HepG2 (cell line): ENCODE measurements at regions not wholly inside any gene's neighbourhood (a gene's known extent, or its start where the extent isn't known, plus 50 kb on each side); places are given as distances from the start of the nearest gene placed in this dataset.
A peak's percentile ranks its signal among the peaks of the same experiment; 100 is the strongest.

Experiments
- ATAC-seq: fragments of 200-7000 bp; cut with Tn5 transposase; 3 replicates; pipeline ENCODE4 v1.9.1; 2020; ENCODE audit warnings: mild to moderate bottlenecking, moderate library complexity
- BruUV-seq: library from RNA; stranded (reverse); fragments of 400-500 nt; replicated peaks from 2 replicates; lab custom pipeline; 2021; lab: Mats Ljungman, UMichigan
- CTCF ChIA-PET: fragments of 300-600 bp; formaldehyde crosslinking; extraction: SDS; loops from one replicate; lab custom pipeline; 2021; ENCODE audit warnings: low total read pairs, inconsistent platforms, low intra/inter-chr PET ratio; lab: Yijun Ruan, JAX
- POLR2A ChIA-PET: fragments of 350-600 bp; sonication (Branson Sonifier 250); formaldehyde crosslinking; loops from one replicate; lab custom pipeline; 2020; ENCODE audit warnings: antibody characterized with exemption, inconsistent platforms; lab: Yijun Ruan, JAX
- DNase-seq: peaks from one replicate; pipeline ENCODE4 v3.0.0-alpha.2; 2015; ENCODE audit warnings: low spot score
- FAIRE-seq: peaks from 3 replicates; lab custom pipeline; 2011; peaks lifted over from hg19 to GRCh38; lab: Jason Lieb, UNC
- H2AFZ ChIP-seq: one replicate; pipeline ENCODE4 v1.6.1; 2011; ENCODE audit warnings: low read length, inconsistent platforms
- H3K27ac ChIP-seq: fragments of 300-600 bp; 3 replicates; pipeline ENCODE4 v1.8.0; 2011; ENCODE audit warnings: mixed run types, mild to moderate bottlenecking, mixed read lengths, low read length, inconsistent platforms; ENCODE audit not compliant: insufficient read depth; ENCODE audit errors: extremely low read length
- H3K27me3 ChIP-seq, 2 experiments: fragments of 200-600 bp in 1 of 2; 2 replicates in 1 of 2; 3 replicates in 1 of 2; pipeline versions ENCODE4 v1.6.0 to v1.8.0; 2011; ENCODE audit warnings: low read length in 2 of 2, mild to moderate bottlenecking in 2 of 2, moderate library complexity in 2 of 2, inconsistent platforms in 1 of 2; ENCODE audit not compliant: insufficient read depth in 2 of 2, control insufficient read depth in 1 of 2
- H3K36me3 ChIP-seq, 2 experiments: fragments of 200-600 bp in 1 of 2; replicated peaks in 1 of 2; 2 replicates in 1 of 2; 3 replicates in 1 of 2; pipeline versions ENCODE4 v1.5.1 to v1.8.0; 2011; ENCODE audit warnings: low read length in 2 of 2, inconsistent platforms in 1 of 2; ENCODE audit not compliant: insufficient read depth in 2 of 2, control insufficient read depth in 1 of 2
- H3K4me1 ChIP-seq: 2 replicates; pipeline ENCODE4 v1.5.1; 2012; ENCODE audit warnings: low read length, inconsistent platforms; ENCODE audit not compliant: insufficient read depth
- H3K4me2 ChIP-seq: 2 replicates; pipeline ENCODE4 v1.6.0; 2011; ENCODE audit warnings: low read depth, low read length, inconsistent platforms
- H3K4me3 ChIP-seq, 3 experiments: fragments of 200-600 bp in 1 of 3; sonication (generic), shearing (Covaris generic) in 1 of 3; replicated peaks in 1 of 3; 2 replicates each; pipeline ENCODE4 v1.5.1; 2011 to 2016; ENCODE audit warnings: low read length in 3 of 3, inconsistent platforms in 2 of 3, low read depth in 2 of 3, mild to moderate bottlenecking in 2 of 3, control low read depth in 1 of 3, mixed read lengths in 1 of 3; ENCODE audit not compliant: insufficient read depth in 1 of 3
- H3K79me2 ChIP-seq: one replicate; pipeline ENCODE4 v1.6.1; 2011; ENCODE audit warnings: low read length, inconsistent platforms; ENCODE audit not compliant: insufficient read depth
- H3K9ac ChIP-seq: 2 replicates; pipeline ENCODE4 v1.6.0; 2011; ENCODE audit warnings: mild to moderate bottlenecking, low read depth, low read length, inconsistent platforms; ENCODE audit not compliant: insufficient read depth
- H3K9me3 ChIP-seq: 2 replicates; pipeline ENCODE4 v1.5.1; 2012; ENCODE audit warnings: mild to moderate bottlenecking, low read length
- H4K20me1 ChIP-seq: 2 replicates; pipeline ENCODE4 v1.6.0; 2011; ENCODE audit warnings: inconsistent platforms, mild to moderate bottlenecking, low read length, moderate library complexity; ENCODE audit not compliant: insufficient read depth
- LRRFIP1 ChIP-seq: sonication (generic); formaldehyde crosslinking; conservative IDR thresholded peaks from 2 replicates; pipeline ENCODE4 v1.4.0; 2020; ENCODE audit warnings: missing genetic modification reagents
- POGZ ChIP-seq: sonication (generic); formaldehyde crosslinking; IDR thresholded peaks from 2 replicates; pipeline ENCODE4 v1.4.0; 2020; ENCODE audit warnings: mild to moderate bottlenecking, missing genetic modification reagents
- REST ChIP-seq, 2 experiments: IDR thresholded peaks; 2 replicates each; pipeline ENCODE4 v1.6.1; 2011 to 2012; ENCODE audit warnings: low read length in 2 of 2, borderline replicate concordance in 1 of 2, low read depth in 1 of 2, mild to moderate bottlenecking in 1 of 2, moderate library complexity in 1 of 2
- ZNF431 ChIP-seq: sonication (generic); formaldehyde crosslinking; IDR thresholded peaks from 2 replicates; pipeline ENCODE4 v1.9.0; 2022; ENCODE audit warnings: missing genetic modification reagents, low read depth, mild to moderate bottlenecking, borderline replicate concordance
- WGBS: methylation state at CpG from one replicate; pipeline ENCODE4 v1.1.6; 2017; ENCODE audit warnings: low lambda C conversion rate; 5-methylcytosine and 5-hydroxymethylcytosine counted together
- in situ Hi-C: cut with HindIII; loops from 2 replicates; pipeline ENCODE4 v1.10.0; 2017; ENCODE audit warnings: low pct_unique_long_range_greater_than_20kb; ENCODE audit not compliant: extremely low pct_ligation_motif_present
- intact Hi-C: fragments of 100-400 bp; cut with micrococcal nuclease; formaldehyde crosslinking; loops from one replicate; pipeline ENCODE4 v1.10.0; 2022; ENCODE audit not compliant: unreplicated experiment

- H3K36me3 ChIP-seq, result no peaks in the 10 kb centered on the region
- H3K4me3 ChIP-seq, result no peak overlapping the region
- no peaks in the 10 kb centered on the region for H3K27me3 ChIP-seq
- peak in 1 of 2 experiments; percentile 72; a peak in 2 of 4 replicates for TF ChIP-seq REST (IDR thresholded peaks at IDR 0.05; ENCODE audit: borderline replicate concordance in 1 of 2, low read depth in 1 of 2, low read length in 2 of 2)
- TF ChIP-seq ZNF431 (CRISPR knock-in tag), result no peak
- no peak for TF ChIP-seq POGZ (CRISPR knock-in tag)
- TF ChIP-seq, all 625 proteins: peak for 1
- FAIRE-seq (no peak), ATAC-seq (no peak), DNase-seq (no peak)
- H3K27ac ChIP-seq, result no peak overlapping the region
- ChIA-PET CTCF (no interaction called here), POLR2A (no interaction called here)
- no peaks in the 10 kb centered on the region for H3K79me2 ChIP-seq
- intact Hi-C loops (no loop called here), in situ Hi-C loops (no loop called here)
- no peaks in the 10 kb centered on the region for H3K4me1 ChIP-seq
- H2AFZ ChIP-seq, result no peak overlapping the region
- H3K9me3 ChIP-seq, result peaks cover 8% of the 10 kb centered on the region
- 3% methylated on average over 1 of the region's 1 CpG for WGBS
- no TSS peak for BruUV-seq
- H3K9ac ChIP-seq, result no peak overlapping the region
- no peaks in the 10 kb centered on the region for H4K20me1 ChIP-seq
- no peak overlapping the region for H3K4me2 ChIP-seq
Measured at GRCh38 chr1:188225975-188226374, 1397.2 kb downstream of the PLA2G4A start.

- Histone ChIP-seq H3K4me2 (no peak overlapping the region), H3K79me2 (no peaks in the 10 kb centered on the region), H3K9ac (no peak overlapping the region), H3K27ac (no peak overlapping the region), H3K9me3 (peaks cover 8% of the 10 kb centered on the region), H3K4me1 (no peaks in the 10 kb centered on the region), H3K4me3 (no peak overlapping the region), H4K20me1 (no peaks in the 10 kb centered on the region), H2AFZ (no peak overlapping the region), H3K27me3 (no peaks in the 10 kb centered on the region), H3K36me3 (no peaks in the 10 kb centered on the region)
- in situ Hi-C loops, result no loop called here
- DNase-seq, result no peak
- CTCF ChIA-PET, result no interaction called here
- POLR2A ChIA-PET, result no interaction called here
- no TSS peak for BruUV-seq
- no peak for FAIRE-seq
- ATAC-seq, result no peak
- peak in 1 of 2 experiments; percentile 52; a peak in 1 of 4 replicates for TF ChIP-seq REST (IDR thresholded peaks at IDR 0.05; ENCODE audit: borderline replicate concordance in 1 of 2, low read depth in 1 of 2, low read length in 2 of 2)
- no peak for TF ChIP-seq LRRFIP1 (CRISPR knock-in tag)
- TF ChIP-seq ZNF431 (CRISPR knock-in tag), result no peak
- intact Hi-C loops, result no loop called here
Measured at GRCh38 chr1:188228623-188229022, 1399.9 kb downstream of the PLA2G4A start.
